Liver (tissue), 3 donors: ENCODE measurements at regions not wholly inside any gene's neighbourhood (a gene's known extent, or its start where the extent isn't known, plus 50 kb on each side); places are given as distances from the start of the nearest gene placed in this dataset.

Experiments
- ATF3 ChIP-seq: IDR thresholded peaks from 2 replicates; pipeline ENCODE4 v1.6.1; 2016; ENCODE audit warnings: antibody characterized with exemption
- CTCF ChIP-seq: fragments of 150-350 bp; IDR thresholded peaks from 2 replicates; pipeline ENCODE4 v1.5.1; 2017; ENCODE audit warnings: improper control_type of control experiment, low read depth, low read length; ENCODE audit not compliant: missing input control
- FOXA1 ChIP-seq: IDR thresholded peaks from 2 replicates; pipeline ENCODE4 v1.6.1; 2016; ENCODE audit warnings: antibody characterized with exemption
- JUND ChIP-seq, 2 donors: IDR thresholded peaks; 2 replicates each; pipeline ENCODE4 v1.6.1; 2016; ENCODE audit warnings: antibody characterized with exemption in 2 of 2
- RAD21 ChIP-seq, 2 donors: IDR thresholded peaks; 2 replicates each; pipeline ENCODE4 v1.6.1; 2016; ENCODE audit warnings: antibody characterized with exemption in 2 of 2, mild to moderate bottlenecking in 2 of 2
- REST ChIP-seq: IDR thresholded peaks from 2 replicates; pipeline ENCODE4 v1.6.1; 2016; ENCODE audit warnings: antibody characterized with exemption, mild to moderate bottlenecking
- RXRA ChIP-seq, 2 donors: IDR thresholded peaks; 2 replicates each; pipeline ENCODE4 v1.6.1; 2017 to 2018; ENCODE audit warnings: antibody characterized with exemption in 2 of 2, mild to moderate bottlenecking in 1 of 2
- YY1 ChIP-seq: IDR thresholded peaks from 2 replicates; pipeline ENCODE4 v1.6.1; 2016; ENCODE audit warnings: antibody characterized with exemption, mild to moderate bottlenecking
- TF ChIP-seq, protein P1 (sequence below): IDR thresholded peaks from 2 replicates; pipeline ENCODE4 v1.6.1; 2016; ENCODE audit warnings: antibody characterized with exemption
- TF ChIP-seq, protein P2 (sequence below): IDR thresholded peaks from 2 replicates; pipeline ENCODE4 v1.6.1; 2016; ENCODE audit warnings: antibody characterized with exemption
- donor health status: healthy.
- donor health status: healthy.

- TF ChIP-seq CTCF (no peak), YY1 (no peak), ATF3 (no peak), FOXA1 (no peak), RAD21 (IDR thresholded peaks at IDR 0.05) (no peak), REST (no peak), JUND (IDR thresholded peaks at IDR 0.05) (no peak), RXRA (IDR thresholded peaks at IDR 0.05) (no peak)
- TF ChIP-seq, protein P1, sequence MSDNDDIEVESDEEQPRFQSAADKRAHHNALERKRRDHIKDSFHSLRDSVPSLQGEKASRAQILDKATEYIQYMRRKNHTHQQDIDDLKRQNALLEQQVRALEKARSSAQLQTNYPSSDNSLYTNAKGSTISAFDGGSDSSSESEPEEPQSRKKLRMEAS, result no peak
- TF ChIP-seq, protein P2, sequence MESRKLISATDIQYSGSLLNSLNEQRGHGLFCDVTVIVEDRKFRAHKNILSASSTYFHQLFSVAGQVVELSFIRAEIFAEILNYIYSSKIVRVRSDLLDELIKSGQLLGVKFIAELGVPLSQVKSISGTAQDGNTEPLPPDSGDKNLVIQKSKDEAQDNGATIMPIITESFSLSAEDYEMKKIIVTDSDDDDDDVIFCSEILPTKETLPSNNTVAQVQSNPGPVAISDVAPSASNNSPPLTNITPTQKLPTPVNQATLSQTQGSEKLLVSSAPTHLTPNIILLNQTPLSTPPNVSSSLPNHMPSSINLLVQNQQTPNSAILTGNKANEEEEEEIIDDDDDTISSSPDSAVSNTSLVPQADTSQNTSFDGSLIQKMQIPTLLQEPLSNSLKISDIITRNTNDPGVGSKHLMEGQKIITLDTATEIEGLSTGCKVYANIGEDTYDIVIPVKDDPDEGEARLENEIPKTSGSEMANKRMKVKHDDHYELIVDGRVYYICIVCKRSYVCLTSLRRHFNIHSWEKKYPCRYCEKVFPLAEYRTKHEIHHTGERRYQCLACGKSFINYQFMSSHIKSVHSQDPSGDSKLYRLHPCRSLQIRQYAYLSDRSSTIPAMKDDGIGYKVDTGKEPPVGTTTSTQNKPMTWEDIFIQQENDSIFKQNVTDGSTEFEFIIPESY, result no peak
These were observed 396.8 kb downstream of the TRAM1L1 start for GRCh38 chr4:116688536-116688935.
